Mucosa of gallbladder (tissue), 1 donor: ENCODE measurements at regions not wholly inside any gene's neighbourhood (a gene's known extent, or its start where the extent isn't known, plus 50 kb on each side); places are given as distances from the start of the nearest gene placed in this dataset.
"Not testable (repeated sequence)": the region's sequence is repeated elsewhere in the genome, so short reads cannot be mapped to it uniquely, and the experiment has no call there.

Experiments used
- DNase-seq: peaks from one replicate; pipeline ENCODE4 v3.0.0-alpha.2; 2020; ENCODE audit warnings: low spot score
- donor health status: DM: no; HTN: no; CAD: no.

DNA sequence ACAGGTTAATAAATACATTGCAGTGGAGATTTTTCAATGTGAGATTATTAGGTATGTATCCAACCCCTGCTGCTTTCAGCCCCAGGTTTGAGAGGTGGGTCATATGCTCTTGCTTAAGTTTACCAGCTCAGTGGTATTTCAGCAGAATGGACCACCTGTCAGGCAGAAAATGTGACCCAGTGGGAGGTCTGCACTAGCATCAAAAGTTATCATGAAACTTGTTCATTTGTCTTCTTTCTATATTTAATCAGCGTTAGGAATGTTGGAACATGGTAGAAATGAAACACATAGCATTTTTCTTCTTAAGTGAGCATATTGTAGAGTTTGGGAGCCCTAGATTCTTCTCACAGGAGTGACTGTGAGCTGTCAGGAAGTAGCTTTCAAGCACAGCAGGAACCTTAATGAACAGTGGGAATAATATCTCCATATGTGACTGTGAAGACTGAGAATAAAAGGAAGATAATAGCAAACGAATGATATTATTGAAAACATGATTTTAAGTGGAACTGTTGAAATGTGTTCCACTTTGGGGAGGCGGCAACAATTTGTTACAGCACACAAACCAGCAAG lies 596.9 kb upstream of the CDH6 start:
- DNase-seq, result no peak

DNA sequence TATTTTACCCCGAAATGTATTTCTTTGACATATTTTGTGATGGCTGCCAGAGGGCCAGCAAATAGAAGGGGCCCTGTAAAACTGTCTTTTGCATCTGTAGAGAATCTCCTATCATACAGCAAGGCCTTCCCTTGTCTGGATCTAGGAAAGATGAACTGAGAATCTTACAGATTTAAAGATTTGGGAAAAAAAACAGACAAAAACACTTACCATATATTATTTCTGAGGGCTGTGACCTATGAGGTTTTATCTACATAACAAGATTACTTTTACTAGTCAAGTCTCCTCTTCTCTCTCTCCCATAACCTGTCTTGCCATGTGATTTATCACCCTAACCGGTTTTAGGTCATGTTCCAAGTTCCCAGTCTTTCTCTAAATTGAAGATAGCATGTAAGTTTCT lies 599.2 kb upstream of the CDH6 start:
- DNase-seq, result no peak

DNA sequence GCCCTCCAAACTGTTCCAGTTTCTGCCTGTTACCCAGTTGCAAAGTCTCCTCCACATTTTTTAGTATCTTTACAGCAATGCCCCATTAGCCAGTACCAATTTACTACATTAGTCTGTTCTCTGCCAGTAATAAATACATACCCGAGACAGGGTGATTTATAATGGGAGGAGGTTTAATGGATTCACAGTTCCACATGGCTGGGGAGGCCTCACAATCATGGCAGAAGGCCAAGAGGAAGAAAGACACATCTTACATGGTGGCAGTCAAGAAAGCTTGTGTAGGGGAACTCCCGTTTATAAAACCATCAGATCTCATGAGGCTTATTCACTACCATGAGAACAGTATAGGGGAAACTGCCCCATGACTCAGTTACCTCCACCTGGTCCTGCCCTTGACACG lies 600.7 kb upstream of the CDH6 start:
- DNase-seq, result no peak

DNA sequence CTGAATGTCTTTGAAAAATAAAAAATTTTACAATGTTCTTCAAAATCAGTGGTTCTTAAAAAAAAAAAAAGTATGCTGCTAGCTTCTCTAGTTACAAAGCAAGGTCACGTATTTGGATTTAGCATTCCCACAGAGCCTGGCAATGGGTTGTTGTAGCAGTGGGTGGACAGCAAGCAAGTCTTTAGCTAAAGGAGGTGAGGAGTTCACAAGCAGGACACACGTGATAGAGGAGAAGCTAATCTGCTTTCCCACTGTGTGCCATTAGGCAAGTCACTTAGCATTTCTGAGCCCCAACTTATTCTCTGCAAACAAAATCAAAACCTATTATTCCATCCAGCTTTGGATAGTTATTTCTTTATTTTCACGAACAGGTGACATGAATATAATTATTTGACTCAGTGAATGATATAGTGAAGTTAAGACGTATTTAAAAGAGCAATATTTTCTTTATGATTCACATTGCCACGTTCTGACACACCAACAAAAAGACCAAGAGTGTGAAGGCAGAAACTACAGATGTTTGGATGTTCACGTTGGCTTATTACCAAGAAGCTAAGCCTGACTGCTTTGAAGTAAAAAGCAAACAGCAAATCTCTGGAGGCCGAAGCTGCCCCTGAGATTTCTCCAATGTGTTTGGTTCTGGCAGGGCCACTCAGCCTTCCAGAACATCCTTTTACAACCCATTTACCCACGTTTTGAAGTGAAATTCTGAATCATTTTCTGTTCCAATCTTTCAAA lies 612.1 kb upstream of the CDH6 start:
- DNase-seq, result no peak

DNA sequence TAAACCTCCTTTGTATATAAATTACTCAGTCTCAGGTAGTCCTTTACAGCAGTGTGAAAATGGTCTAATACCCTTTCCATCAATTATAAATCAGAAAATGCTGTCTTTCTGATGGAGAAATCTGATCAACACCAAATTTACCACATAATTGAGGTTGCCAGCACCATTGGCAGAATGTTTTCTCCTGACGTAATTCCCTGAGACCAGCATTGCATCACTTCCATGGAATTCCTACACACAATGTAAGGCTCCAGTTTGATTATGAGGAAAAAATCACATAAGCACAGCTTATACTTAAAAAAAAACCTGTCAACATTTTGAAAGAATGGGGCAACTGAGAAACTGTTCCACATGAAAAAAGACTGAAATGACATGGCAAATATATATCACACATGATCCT lies 618.7 kb upstream of the CDH6 start:
- DNase-seq, result no peak

DNA sequence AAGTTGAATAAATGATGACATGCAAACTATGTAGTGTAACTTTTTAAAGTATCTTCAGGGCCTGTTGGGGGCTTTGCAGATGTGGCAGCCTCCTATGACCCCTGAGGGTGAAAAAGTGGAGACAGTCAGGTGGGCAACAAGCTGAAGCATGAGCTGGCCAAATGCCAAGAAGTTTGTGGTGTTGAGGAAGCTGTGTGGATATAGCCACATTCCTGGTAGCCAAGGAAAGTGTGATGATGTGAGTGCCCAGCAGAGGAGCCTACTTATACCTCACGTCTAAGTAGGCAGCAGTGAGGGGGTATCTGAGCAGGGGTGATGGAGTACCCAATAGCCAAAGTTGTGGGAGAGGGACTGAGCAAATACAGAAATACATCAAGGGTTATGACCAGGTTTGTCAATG lies 621.2 kb upstream of the CDH6 start:
- no peak for DNase-seq

DNA sequence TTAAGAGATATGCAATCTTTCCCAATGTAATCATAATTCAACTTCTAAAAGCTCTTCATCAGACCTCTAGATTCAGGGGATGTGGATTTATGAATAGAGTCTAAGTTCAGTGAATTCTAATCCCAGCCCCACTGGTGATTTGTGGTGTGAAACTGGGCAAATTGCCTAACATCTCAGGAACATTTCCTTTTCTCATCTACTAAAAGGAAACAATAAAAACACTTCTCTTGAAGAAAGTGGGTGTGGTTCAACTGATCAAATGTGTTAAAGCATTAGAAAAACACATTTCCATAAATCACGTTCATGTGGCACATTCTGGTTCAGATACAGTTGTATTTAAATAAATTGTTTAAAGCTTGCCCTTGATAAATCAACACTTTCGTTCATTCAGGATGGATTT lies 631.7 kb upstream of the CDH6 start:
- DNase-seq, result no peak

DNA sequence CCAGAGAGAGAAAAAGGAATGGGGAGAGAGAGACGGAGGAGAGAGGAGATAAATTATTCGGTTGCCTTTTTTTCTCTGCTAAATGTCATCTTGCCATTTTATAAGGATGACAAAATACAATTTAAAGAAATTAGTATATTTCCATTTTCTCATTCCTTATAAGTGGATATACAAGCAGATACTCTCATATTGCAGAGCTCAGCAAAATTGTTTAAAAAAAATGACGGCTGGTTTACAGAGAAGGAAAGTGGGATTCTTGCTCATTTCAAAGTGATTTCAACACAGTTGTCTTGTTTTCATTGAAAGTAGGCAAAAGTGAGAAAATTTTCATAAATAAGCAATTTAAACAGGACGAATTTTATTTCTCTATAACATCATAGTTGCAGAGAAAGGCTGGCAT lies 641.9 kb upstream of the CDH6 start:
- no peak for DNase-seq

DNA sequence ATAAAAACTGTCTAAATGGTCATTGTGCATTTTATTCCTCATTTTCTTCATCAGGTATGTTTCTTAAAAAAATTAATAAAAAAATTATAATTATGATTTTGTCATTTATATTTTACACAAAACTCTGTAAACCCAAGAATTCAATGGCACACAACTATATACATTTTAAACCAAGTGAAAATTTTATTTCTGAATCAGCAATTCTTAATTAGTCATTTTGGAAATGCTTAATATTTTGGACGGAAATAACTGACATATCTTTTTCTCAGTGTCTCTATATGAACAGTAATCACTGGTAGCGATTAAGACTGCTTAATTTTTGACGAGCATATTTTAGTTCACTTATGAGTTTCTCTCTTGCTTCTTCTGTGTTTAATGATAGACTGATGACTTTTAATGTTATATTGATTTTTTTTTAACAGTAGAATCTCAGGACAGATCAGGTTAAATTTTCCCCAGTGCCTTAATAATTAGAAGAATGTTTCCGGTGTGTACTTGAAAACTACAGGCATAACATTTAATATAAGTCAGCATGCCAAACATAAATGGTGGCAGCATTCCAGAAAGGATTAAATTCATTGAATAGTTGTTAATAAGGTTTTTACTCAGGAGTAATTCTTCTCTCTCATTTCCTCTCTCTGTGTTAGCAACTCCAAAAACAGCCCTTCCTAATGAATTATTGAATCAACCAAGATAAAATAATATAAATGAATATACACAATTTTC lies 644.7 kb upstream of the CDH6 start:
- DNase-seq, result no peak

DNA sequence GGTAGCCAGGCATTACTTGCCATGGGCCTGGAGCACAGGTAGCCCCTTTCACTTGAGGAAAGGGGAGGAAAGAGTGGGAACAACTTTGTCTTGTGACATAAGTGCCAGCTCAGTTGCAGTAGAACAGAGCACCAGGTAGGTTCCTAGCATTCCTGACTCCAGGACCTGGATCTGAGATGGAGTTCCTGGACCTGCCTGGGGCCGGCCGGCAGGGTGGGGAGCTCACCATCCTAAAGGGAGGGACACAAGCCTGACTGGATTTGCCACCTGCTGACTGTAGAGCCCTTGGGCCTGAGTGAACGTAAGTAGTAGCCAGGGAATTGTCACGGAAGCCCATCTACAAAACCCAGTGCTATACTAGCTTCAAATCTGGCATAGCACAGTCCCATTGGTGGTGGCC lies 653.3 kb upstream of the CDH6 start:
- no peak for DNase-seq

DNA sequence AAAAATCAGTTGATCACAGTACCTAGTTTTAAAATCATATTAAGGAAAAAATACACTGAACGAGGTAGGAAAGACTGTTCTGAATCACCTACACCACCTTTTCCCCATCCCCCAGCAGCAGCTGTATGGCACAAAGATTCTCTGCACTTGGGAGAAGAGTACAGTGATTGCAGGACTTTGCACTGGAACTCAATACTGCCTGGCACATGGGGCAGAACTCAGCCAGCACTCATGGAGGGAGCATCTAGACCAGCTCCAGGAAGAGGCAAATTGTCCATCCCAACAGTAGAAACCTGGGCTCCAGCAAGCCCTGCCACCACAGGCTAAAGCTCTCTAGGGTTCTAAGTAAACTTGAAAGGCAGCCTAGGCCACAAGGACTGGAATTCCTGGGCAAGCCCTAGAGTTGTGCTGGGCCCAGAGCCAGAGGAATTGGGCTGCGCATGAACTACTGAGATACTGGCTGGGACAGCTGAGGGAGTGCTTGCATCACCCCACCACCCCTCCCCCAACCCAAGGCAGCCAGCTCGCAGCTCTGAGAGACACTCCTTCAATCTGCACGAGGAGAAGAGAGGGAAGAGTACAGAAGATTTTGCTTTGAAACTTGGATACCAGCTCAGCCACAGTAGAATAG lies 654.4 kb upstream of the CDH6 start:
- DNase-seq, result peak; percentile 73

DNA sequence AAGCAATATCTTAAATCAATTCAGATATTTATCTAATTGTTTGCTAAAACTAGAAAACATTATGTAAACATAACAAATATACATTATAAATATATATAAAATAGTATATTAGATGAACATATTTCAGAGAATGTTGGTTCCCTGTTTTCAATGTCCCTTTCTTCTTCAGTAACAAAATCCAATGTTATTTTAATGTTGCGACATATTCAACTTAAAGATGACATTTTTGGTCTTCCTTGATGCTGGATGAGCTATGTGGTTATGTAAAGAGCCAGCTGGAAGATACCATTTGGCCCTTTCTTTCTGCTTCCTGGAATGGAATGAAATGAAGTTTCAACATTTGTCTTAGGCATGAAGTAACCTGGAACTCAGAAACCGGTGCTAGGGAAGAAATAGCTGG lies 668.1 kb upstream of the CDH6 start:
- DNase-seq, result no peak

DNA sequence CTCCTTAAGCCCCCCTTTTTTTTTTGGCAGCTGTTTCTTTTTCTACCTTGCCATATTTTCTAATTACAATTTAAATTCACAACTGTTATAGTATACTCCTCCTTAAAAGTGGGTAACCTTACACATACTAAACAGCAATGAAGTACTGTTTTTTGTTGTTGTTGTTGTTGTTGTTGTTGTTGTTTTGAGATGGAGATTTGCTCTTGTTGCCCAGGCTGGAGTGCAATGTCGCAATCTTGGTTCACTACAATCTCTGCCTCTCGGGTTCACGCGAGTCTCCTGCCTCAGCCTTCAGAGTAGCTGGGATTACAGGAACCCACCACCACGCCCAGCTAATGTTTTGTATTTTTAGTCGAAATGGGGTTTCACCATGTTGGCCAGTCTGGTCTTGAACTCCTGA lies 669.1 kb upstream of the CDH6 start:
- DNase-seq, result no peak

DNA sequence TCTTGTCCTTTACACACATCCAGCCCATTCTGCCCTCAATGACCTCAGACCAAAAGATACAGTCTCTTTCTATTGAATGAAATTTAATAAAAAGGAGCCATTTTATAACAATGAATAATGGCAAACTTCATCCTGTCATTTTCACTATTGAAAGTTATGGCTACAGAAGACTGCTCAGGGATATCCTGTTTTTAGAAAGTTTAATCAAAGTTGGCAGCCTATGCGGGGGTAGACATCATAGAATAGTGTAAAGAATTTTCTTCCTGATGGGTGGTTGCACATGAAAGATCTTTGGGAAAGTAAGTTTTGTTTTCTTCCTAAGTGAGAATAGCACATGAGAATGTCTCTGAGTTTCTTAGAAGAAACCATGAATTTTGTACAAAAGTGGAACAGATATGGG lies 670.4 kb upstream of the CDH6 start:
- no peak for DNase-seq

DNA sequence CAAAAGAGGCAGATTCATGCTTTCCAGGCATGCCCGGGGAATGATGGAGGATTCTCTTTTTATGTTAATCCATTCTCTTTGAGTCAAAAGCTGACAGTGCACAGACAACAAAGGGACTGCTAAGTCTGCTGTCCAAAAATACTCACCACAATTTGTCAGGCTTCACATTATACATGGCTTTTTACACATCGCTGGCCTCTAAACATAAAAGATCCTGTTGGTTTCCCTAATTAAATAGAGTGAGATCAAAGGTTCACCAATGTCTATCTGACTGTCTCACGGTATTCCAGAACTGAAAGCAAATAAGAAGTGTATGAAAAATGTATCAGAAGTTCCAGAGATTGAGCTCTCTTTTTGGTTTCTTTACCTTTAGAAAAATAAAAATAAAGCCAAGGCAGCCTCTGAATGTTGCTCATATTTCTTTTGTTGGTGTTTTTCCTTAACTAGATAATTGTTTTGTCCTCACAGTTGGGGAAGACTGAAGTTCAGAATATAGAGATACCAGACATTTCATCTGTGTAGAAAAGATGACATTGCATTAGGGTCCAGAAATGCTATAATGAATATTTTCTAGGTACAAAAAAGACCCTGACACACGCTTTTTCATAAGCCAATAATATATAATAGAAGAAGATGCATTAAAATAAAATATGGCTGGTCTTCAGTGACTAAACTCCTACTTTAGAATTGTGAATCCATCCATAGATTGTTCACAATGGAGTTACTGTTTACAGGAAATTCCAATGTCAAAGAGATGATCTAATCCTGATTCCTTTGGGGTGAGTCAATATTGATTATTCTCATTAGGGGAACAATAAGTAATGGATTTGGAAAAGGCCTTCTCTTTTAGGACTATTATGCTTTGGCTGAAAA lies 688.2 kb upstream of the CDH6 start:
- DNase-seq, result no peak

DNA sequence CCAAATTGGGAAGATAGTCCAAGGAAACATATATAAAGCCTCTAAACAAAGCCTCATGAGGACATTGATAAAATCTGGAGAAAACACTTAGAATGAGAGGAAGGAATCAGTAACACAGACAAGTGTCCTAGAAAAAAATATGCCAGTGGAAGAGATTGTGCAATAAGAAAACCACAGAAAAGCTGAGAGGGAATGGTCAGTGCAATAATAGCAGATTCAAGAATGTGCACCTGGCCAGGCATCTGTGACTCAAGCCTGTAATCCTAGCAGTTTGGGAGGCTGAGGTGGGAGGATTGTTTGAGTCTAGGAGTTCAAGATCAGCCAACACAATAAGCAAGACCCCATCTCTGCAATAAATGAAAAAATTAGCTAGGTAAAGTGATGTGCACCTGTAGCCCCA lies 691.2 kb upstream of the CDH6 start:
- no peak for DNase-seq

DNA sequence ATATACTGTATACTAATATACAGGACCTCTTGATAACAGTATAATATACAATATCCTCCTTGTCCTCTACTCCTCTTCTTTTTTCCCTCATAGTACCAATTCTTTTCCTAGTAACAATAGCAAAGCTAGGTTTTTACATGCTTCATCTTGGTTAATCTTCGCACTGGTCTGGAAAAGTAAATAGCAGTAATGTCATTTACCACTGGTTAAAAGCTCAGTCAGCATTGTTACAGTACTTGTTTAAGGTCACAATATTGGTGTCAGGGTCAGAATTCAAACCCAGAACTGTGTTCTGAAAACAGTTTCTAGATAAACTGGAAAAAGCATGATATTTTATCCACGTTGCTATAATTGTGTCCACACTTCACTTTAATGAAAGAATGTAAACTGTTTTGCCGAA lies 692.4 kb upstream of the CDH6 start:
- DNase-seq, result no peak

DNA sequence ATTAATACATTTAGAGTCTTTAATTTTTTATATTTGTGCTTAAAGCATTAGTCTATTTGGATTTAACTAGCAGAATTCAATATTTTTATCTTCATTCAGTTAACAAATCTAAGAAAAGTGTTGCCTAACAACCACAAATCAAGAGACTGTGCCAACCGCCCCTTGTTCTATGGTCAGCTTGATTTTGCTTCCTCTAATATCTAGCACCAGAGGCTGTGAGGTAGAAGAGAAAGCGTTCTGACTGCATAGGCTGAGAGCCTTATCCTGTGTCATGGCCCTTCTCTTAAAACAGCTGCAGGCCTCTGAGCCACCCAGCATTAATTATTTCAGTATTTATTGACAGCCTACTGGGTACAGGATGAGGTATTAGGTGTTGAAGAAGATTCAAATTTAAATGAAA lies 693.0 kb upstream of the CDH6 start:
- DNase-seq, result no peak

DNA sequence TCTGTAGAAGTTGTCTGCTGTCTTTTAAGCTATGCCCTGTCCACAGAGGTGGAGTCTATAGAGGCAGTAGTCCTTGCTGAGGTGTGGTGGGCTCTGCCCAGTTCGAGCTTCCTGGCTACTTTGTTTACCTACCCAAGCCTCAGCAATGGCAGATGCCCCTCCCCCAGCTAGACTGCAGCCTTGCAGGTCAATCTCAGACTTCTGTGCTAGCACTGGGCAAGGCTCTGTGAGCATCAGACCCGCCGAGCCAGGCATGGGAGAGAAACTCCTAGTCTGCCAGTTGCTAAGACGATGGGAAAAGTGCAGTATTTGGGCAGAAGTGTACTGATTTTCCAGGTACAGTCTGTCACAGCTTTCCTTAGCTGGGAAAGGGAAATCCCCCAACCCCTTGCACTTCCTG lies 694.1 kb upstream of the CDH6 start:
- no peak for DNase-seq

DNA sequence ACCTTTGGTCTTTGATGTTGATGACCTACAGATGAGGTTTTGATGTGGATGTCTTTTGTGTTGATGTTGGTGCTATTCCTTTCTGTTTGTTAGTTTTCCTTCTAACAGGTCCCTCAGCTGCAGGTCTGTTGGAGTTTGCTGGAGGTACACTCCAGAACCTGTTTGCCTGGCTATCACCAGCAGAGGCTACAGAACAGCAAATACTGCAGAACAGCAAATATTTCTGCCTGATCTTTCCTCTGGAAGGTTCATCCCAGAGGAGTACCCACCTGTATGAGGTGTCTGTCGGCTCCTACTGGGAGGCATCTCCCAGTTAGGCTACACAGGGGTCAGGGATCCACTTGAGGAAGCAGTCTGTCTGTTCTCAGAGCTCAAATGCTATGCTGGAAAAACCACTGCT lies 694.5 kb upstream of the CDH6 start:
- DNase-seq, result no peak

DNA sequence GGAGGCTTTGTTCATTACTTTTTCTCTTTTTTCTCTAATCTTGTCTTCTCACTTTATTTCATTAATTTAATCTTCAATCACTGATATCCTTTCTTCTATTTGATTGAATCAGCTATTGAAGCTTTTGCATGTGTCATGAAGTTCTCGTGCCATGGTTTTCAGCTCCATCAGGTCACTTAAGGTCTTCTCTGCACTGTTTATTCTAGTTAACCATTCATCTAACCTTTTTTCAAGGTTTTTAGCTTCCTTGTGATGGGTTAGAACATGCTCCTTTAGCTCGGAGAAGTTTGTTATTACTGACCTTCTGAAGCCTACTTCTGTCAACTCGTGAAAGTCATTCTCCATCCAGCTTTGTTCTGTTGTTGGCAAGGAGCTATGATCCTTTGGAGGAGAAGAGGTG lies 695.0 kb upstream of the CDH6 start:
- DNase-seq, result not testable (repeated sequence)

DNA sequence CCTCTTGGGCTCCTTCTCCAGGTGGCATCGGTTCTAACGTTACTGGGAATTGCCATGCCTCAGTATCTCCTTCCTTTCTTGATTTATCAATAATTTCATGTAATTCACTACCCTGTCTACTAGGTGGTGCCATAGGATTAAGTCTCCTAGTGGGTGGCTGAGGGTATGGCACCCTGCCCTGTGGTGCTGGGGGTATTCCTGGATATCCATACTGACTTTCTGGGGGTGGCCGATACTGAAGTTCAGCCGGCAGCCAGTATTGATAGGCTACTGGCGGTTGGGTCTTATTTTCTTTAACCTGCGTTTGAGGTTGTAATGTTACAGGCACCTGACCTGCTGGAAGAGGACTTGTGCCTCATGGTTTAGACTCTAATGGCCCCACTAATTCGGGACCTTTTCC lies 699.4 kb upstream of the CDH6 start:
- not testable (repeated sequence) for DNase-seq
